Cardiac fibroblast (primary cell): ENCODE measurements at regions not wholly inside any gene's neighbourhood (a gene's known extent, or its start where the extent isn't known, plus 50 kb on each side); places are given as distances from the start of the nearest gene placed in this dataset.
"Not testable (repeated sequence)": the region's sequence is repeated elsewhere in the genome, so short reads cannot be mapped to it uniquely, and the experiment has no call there.

ENCODE experiments used
- DNase-seq, 2 donors: peaks; one replicate each; pipeline versions ENCODE4 v3.0.0 to v3.0.0-alpha.2; 2010; ENCODE audit warnings: low read depth in 2 of 2
- H3K4me3 ChIP-seq, 2 donors: replicated peaks in 1 of 2; 1 replicate in 1 of 2; 2 replicates in 1 of 2; pipeline ENCODE4 v1.5.1; 2011; ENCODE audit warnings: low read depth in 2 of 2, low read length in 2 of 2, mild to moderate bottlenecking in 2 of 2, moderate library complexity in 1 of 2
- CTCF ChIP-seq: IDR thresholded peaks from one replicate; pipeline ENCODE4 v1.5.1; 2011; ENCODE audit warnings: low read depth, mild to moderate bottlenecking, low read length, inconsistent platforms

- no peak for DNase-seq
- TF ChIP-seq CTCF = no peak
- H3K4me3 ChIP-seq = no peak overlapping the region
Observed at GRCh38 chr1:157326173-157326859, 188.1 kb upstream of the ETV3 start.

GRCh38 chr1:157325220-157325619, 187.0 kb upstream of the ETV3 start:
- TF ChIP-seq CTCF = no peak
- DNase-seq = no peak
- no peak overlapping the region for H3K4me3 ChIP-seq

DNA sequence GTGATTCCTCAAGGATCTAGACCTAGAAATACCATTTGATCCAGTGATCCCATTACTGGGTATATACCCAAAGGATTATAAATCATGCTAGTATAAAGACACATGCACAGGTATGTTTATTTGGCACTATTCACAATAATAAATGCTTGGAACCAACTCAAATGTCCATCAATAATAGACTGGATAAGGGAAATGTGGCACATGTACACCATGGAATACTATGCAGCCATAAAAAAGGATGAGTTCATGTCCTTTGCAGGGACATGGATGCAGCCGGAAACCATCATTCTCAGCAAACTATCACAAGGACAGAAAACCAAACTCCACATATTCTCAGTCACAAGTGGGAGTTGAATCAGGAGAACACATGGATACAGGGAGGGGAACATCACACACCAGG, 183.8 kb upstream of the ETV3 start:
- H3K4me3 ChIP-seq, DNase-seq: not testable (repeated sequence)

DNA sequence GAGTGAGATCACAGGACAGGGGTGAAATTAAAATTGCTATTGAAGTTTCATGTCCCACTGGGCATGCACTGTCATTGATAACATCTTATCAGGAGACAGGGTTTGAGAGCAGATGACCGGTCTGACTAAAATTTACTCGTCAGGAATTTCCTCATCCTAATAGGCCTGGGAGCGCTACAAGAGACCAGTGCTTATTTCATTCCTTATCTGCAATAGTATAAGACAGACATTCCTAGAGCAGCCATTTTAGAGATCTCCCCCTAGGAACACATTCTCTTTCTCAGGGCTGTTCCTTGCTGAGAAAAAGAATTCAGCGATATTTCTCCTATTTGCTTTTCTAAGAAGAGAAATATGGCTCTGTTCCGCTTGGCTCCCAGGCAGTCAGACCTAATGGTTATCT, 181.4 kb upstream of the ETV3 start:
- no peak for TF ChIP-seq CTCF
- no peak for DNase-seq
- no peak overlapping the region for H3K4me3 ChIP-seq

DNA sequence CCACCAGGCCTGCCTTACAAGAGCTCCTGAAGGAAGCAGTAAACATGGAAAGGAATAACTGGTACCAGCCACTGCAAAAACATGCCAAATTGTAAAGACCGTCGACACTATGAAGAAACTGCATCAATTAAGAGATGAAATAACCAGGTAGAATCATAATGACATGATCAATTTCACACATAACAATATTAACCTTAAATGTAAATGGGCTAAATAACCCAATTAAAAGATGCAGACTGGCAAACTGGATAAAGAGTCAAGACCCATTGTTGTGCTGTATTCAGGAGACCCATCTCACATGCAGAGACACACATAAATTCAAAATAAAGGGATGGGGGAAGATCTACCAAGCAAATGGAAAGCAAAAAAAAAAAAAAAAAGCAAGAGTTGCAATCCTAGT, 179.0 kb upstream of the ETV3 start:
- DNase-seq, H3K4me3 ChIP-seq: not testable (repeated sequence)

GRCh38 chr1:157315544-157315943, 177.3 kb upstream of the ETV3 start:
- no peak overlapping the region for H3K4me3 ChIP-seq
- DNase-seq = no peak
- no peak for TF ChIP-seq CTCF

DNA sequence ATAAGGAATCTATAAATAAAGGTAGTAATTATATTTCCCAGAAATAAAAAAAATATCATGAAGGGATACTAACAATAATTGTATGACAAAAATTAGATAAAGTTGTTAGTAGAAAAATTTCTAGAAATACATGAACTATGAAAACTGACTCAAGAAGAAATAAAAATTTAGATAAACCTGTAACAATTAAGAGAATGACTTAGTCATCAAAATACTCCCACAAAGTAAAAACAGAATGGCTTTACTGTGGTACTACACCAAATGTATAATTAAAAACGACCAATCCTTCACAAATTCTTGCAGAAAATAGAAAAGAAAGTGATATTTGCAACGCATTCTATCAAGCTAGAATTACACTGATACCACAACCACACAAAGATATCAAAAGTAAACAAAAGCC, 176.2 kb upstream of the ETV3 start:
- H3K4me3 ChIP-seq = no peak overlapping the region
- TF ChIP-seq CTCF = no peak
- DNase-seq = no peak

DNA sequence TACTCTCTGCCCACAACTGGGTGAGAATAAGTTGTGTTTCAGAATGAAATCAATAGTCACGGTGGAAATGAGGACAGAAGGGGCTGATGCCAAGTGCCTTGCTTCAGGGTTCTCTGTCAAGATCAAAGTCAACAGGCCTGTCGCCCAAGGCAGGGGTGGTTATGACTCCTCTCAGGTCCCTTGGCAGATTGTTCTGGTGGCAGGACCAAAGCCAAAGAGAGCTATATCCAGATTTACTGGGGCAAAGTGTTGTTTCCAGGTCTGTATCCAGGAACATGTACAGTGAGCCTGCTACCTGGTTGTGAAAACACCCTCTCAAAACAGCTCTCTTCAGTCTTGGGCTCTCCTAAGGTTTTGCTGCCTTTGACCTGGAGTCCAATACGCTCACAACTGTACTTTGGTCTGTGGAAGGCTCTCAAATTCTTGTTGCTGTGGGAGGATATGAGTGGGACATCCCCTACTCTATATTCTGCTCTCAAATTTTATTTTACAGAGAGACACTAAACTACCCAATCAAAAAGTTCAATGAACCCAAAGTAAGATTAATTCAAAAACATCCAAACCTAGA, 175.1 kb upstream of the ETV3 start:
- DNase-seq = no peak
- H3K4me3 ChIP-seq = no peak overlapping the region
- no peak for TF ChIP-seq CTCF
